Osteocyte (in vitro differentiated cells): ENCODE measurements at regions not wholly inside any gene's neighbourhood (a gene's known extent, or its start where the extent isn't known, plus 50 kb on each side); places are given as distances from the start of the nearest gene placed in this dataset.
"Not testable (repeated sequence)": the region's sequence is repeated elsewhere in the genome, so short reads cannot be mapped to it uniquely, and the experiment has no call there.

Experiments
- DNase-seq: peaks from one replicate; pipeline ENCODE4 v3.0.0; 2021; ENCODE audit warnings: mixed read lengths; ENCODE audit not compliant: unreplicated experiment; ENCODE audit errors: extremely low spot score
- H3K27ac Mint-ChIP-seq: one replicate; pipeline ENCODE4 v1.8.0; 2021; ENCODE audit warnings: mild to moderate bottlenecking, mixed read lengths; ENCODE audit not compliant: unreplicated experiment
- H3K27me3 Mint-ChIP-seq: one replicate; pipeline ENCODE4 v1.8.0; 2021; ENCODE audit warnings: mixed read lengths; ENCODE audit not compliant: unreplicated experiment
- H3K36me3 Mint-ChIP-seq: one replicate; pipeline ENCODE4 v1.8.0; 2021; ENCODE audit warnings: mixed read lengths; ENCODE audit not compliant: unreplicated experiment
- H3K4me1 Mint-ChIP-seq: one replicate; pipeline ENCODE4 v1.8.0; 2021; ENCODE audit warnings: mixed read lengths; ENCODE audit not compliant: unreplicated experiment
- H3K4me3 Mint-ChIP-seq: one replicate; pipeline ENCODE4 v1.8.0; 2021; ENCODE audit warnings: mild to moderate bottlenecking, moderate library complexity, mixed read lengths; ENCODE audit not compliant: unreplicated experiment
- H3K9me3 Mint-ChIP-seq: one replicate; pipeline ENCODE4 v1.8.0; 2021; ENCODE audit warnings: mixed read lengths; ENCODE audit not compliant: unreplicated experiment
- TF ChIP-seq, protein P1 (sequence below): fragments of 200-600 bp; sonication (generic); IDR thresholded peaks from 2 replicates; pipeline ENCODE4 v1.5.0; 2021; ENCODE audit warnings: antibody characterized with exemption, mild to moderate bottlenecking, moderate library complexity

DNA sequence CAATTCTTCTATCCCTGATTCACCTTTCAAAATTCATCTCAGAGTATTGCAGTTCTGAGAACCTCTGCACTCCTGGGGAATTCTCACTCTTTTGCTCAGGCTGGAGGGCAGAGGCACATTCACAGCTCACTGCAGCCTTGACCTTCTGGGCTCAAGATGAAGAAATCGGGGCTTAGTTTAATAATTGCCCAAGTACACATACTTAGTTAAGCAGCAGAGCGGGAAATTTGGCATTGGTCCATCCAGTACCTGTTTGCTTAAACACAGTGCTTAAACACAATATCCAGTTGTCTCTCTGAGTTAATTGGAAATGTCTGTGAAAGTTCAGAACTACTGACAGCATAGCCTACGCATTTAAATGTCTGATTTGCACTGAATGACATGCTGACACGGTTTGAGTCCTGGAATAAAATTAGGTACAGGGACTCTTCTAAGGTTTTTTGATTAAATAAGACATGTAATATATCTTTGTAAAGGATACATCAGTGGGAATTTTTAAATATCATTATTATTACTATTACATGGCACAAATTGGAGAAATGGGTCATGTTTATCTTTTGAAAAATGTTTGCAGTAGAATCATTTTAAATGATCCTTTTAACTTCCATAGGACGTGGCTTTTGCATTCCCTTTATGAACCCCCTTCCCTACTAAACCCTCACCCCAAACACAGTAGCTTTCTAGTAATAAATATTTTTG, 337.4 kb downstream of the SRGAP2C start:
- H3K36me3 Mint-ChIP-seq, result no peaks in the 10 kb centered on the region
- no peak for DNase-seq
- H3K27ac Mint-ChIP-seq, result no peak overlapping the region
- no peaks in the 10 kb centered on the region for H3K9me3 Mint-ChIP-seq
- H3K4me1 Mint-ChIP-seq, result peaks cover 7% of the 10 kb centered on the region
- H3K27me3 Mint-ChIP-seq, result peaks cover 29% of the 10 kb centered on the region
- TF ChIP-seq, protein P1, sequence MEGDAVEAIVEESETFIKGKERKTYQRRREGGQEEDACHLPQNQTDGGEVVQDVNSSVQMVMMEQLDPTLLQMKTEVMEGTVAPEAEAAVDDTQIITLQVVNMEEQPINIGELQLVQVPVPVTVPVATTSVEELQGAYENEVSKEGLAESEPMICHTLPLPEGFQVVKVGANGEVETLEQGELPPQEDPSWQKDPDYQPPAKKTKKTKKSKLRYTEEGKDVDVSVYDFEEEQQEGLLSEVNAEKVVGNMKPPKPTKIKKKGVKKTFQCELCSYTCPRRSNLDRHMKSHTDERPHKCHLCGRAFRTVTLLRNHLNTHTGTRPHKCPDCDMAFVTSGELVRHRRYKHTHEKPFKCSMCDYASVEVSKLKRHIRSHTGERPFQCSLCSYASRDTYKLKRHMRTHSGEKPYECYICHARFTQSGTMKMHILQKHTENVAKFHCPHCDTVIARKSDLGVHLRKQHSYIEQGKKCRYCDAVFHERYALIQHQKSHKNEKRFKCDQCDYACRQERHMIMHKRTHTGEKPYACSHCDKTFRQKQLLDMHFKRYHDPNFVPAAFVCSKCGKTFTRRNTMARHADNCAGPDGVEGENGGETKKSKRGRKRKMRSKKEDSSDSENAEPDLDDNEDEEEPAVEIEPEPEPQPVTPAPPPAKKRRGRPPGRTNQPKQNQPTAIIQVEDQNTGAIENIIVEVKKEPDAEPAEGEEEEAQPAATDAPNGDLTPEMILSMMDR, result no peak
- no peak overlapping the region for H3K4me3 Mint-ChIP-seq

- not testable (repeated sequence) for H3K4me3 Mint-ChIP-seq, H3K4me1 Mint-ChIP-seq, H3K27ac Mint-ChIP-seq, H3K36me3 Mint-ChIP-seq, DNase-seq, H3K9me3 Mint-ChIP-seq
- peaks cover 26% of the 10 kb centered on the region for H3K27me3 Mint-ChIP-seq
Observed at GRCh38 chr1:121523112-121523511, 338.3 kb downstream of the SRGAP2C start.

DNA sequence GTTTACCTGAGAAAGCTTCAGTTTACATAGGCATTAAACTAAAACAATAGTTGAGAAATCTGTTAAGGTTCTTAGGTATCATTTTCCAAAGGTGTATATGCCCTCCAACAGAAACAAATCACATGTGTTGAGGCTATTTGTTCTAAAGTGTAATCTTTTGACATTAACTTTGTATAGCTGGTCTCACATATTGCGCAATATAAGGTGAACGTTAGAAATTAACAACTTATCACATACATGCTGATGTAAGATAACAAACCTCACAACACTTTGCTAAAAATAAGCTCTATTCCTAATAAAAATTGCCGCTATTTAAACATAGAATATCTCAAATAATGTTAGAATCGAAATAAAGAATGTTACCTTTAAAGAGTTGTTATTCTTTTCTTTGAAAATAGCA, 340.6 kb downstream of the SRGAP2C start:
- H3K4me3 Mint-ChIP-seq, result no peak overlapping the region
- no peaks in the 10 kb centered on the region for H3K9me3 Mint-ChIP-seq
- H3K27me3 Mint-ChIP-seq, result peaks cover 15% of the 10 kb centered on the region
- H3K4me1 Mint-ChIP-seq, result no peaks in the 10 kb centered on the region
- DNase-seq, result no peak
- H3K27ac Mint-ChIP-seq, result no peak overlapping the region
- no peaks in the 10 kb centered on the region for H3K36me3 Mint-ChIP-seq
- TF ChIP-seq, protein P1, result no peak

DNA sequence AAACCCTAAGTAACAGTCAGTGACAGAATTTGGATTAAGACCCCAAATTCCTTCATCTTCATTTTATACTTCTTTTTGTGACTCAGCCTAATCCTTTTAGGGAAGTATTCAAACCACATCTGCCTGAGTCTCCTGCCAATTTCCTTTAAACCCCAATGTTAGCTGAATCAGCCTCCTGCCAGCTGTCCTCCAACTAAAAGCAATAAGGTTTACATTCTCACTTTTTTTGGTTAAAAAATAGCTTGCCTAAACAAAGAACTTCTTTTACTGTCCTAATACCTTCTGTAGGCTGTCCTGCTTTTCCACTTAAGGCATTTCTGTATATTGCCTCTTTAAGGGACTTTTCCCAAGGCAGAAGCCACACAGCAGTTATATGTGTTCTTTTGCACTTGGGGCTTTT, 344.2 kb downstream of the SRGAP2C start:
- H3K4me3 Mint-ChIP-seq, H3K4me1 Mint-ChIP-seq, H3K36me3 Mint-ChIP-seq, H3K27me3 Mint-ChIP-seq, H3K27ac Mint-ChIP-seq, H3K9me3 Mint-ChIP-seq, DNase-seq: not testable (repeated sequence)

DNA sequence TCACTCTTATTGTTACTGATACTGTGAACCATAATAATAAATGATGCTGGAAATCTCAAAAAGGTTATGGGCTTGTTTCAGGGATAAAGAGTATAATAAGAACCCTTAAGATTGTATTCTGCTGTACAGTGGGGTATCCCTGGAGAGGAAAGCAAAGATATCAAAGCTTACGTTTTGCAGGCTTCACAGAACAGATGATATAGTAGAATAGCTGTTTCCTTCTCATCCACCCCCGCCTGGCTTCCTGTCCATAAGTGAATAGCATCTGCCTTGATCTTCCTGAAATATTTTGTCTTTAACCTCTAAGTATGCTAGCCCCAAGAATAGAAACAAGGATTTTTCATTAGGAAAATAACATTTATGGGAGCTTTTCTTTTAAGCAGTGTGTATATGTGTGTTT, 345.3 kb downstream of the SRGAP2C start:
- not testable (repeated sequence) for H3K27ac Mint-ChIP-seq, DNase-seq, H3K9me3 Mint-ChIP-seq, H3K36me3 Mint-ChIP-seq, H3K27me3 Mint-ChIP-seq, H3K4me1 Mint-ChIP-seq, H3K4me3 Mint-ChIP-seq

GRCh38 chr1:121531747-121532146, 347.0 kb downstream of the SRGAP2C start:
- H3K36me3 Mint-ChIP-seq, result not testable (repeated sequence)

GRCh38 chr1:121538148-121538547, 353.4 kb downstream of the SRGAP2C start:
- H3K27me3 Mint-ChIP-seq, result not testable (repeated sequence)

More at GRCh38 chr1:121531747-121532146, 347.0 kb downstream of the SRGAP2C start:
- not testable (repeated sequence) for H3K4me3 Mint-ChIP-seq, H3K27ac Mint-ChIP-seq, H3K27me3 Mint-ChIP-seq, H3K4me1 Mint-ChIP-seq, DNase-seq, H3K9me3 Mint-ChIP-seq

More at GRCh38 chr1:121538148-121538547, 353.4 kb downstream of the SRGAP2C start:
- H3K36me3 Mint-ChIP-seq, DNase-seq, H3K4me3 Mint-ChIP-seq, H3K9me3 Mint-ChIP-seq, H3K4me1 Mint-ChIP-seq, H3K27ac Mint-ChIP-seq: not testable (repeated sequence)
